Hypothalamus (tissue), 51 donors: ENCODE measurements at regions not wholly inside any gene's neighbourhood (a gene's known extent, or its start where the extent isn't known, plus 50 kb on each side); places are given as distances from the start of the nearest gene placed in this dataset.
"Not testable (repeated sequence)": the region's sequence is repeated elsewhere in the genome, so short reads cannot be mapped to it uniquely, and the experiment has no call there.

Experiments
- DNase-seq, 51 donors: peaks; one replicate each; lab custom pipeline; 2025; lab: John Stamatoyannopoulos, UW

- DNase-seq = no peak
Observed at GRCh38 chr3:87109465-87109864, 117.6 kb upstream of the CHMP2B start.

GRCh38 chr3:87101861-87102625 is 111.1 kb upstream of the VGLL3 start:
- no peak for DNase-seq

DNA sequence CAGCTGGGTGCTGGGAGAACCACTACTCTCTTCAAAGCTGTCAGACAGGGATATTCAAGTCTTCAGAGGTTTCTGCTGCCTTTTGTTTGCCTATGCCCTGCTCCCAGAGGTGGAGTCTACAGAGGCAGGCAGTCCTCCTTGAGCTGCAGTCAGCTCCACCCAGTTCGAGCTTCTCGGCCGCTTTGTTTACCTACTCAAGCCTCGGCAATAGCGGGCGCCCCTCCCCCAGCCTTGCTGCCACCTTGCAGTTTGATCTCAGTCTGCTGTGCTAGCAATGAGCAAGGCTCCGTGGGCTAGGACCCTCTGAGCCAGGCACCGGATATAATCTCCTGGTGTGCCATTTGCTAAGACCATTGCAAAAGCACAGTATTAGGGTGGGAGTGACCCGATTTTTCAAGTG is 106.8 kb upstream of the VGLL3 start:
- not testable (repeated sequence) for DNase-seq

DNA sequence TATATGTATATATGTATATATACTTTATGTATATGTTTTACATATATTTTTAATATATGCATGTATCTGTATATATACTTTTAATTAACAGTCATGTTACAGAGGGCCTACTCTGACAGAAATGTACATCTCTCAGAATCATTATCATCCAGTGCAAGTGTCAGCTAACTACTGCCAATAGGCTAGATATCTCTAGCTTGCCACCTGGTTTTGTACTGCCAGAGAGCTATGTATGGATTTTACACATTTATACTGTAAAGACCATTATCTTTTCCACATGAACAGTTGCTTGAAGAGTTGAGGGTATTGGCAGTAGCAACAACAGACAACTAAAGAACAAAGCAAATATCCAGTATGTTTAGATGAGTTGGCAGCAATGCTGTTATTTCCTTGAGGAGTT is 99.7 kb upstream of the VGLL3 start:
- DNase-seq = no peak

GRCh38 chr3:87088993-87089841 is 98.3 kb upstream of the VGLL3 start:
- peak in 50 of 51 donors; percentile 38 to 93 (median 64) for DNase-seq

DNA sequence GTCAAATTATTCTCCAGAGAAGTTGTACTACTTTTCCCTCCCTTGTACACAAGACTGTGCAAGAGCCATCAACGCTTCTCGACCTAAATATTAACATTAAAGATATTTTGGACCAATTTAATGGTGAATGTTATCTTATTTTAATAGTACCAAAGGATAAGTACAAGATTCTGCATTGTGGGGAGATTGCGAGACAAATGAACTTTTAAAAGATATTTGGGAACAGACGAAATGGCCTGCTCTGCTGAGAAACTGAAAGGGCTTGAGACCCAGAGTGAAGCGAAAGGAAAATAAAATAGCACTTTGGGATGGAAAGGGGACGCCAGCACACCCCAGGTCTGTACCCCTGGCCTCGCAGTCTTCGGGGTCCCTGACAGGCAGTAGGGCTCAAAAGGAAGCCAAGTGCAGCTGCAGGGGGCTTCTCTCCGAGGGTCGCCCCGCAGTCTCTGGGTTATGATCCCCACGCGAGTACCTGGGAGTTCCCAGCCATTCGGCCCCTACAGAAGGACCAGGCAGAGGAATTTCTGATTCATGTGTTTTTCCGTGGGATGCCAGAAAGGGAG is 97.6 kb upstream of the VGLL3 start:
- peak in 8 of 51 donors; percentile 16 to 55 (median 46) for DNase-seq

GRCh38 chr3:87084868-87085267 is 93.9 kb upstream of the VGLL3 start:
- DNase-seq = no peak

GRCh38 chr3:87082796-87083440 is 92.0 kb upstream of the VGLL3 start:
- peak in 11 of 51 donors; percentile 0 to 66 (median 8) for DNase-seq

DNA sequence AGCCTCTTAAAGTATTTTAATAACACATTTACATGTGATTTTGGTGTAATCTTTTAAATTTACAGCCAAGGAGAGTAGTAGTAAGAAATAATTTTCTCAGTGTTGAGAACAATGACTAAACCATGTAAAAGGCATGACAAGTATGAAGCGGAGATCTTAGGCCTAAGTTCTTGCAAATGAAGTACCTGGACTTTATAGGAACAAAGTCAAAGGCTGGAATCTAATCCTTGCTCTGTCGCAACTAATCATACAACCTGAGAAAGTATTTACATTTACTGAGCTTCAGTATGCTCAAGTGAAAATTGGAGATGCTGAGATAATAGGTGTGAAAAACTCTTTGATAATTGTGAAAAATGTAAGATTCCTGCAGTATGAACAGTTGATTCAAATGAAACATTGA is 86.4 kb upstream of the VGLL3 start:
- DNase-seq = no peak

DNA sequence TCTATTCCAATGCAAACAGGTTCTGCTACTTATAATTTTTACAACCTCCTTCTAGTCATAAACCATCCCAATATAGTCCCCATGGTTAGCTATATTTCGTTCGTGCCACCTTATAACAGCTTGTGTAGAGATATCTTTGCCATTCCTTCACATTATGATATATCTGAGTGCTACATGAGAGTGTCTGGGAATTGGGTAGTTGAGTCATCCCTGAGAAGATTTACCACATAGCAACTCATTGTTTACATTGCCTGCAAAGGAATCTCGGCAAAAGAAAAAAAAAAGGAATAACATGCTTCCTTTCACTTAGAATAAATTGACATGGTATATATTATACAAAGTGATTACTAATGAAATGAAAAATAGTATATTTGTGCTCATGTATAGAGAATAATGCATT is 86.0 kb upstream of the VGLL3 start:
- DNase-seq = no peak

GRCh38 chr3:87073496-87074145 is 82.7 kb upstream of the VGLL3 start:
- no peak for DNase-seq

DNA sequence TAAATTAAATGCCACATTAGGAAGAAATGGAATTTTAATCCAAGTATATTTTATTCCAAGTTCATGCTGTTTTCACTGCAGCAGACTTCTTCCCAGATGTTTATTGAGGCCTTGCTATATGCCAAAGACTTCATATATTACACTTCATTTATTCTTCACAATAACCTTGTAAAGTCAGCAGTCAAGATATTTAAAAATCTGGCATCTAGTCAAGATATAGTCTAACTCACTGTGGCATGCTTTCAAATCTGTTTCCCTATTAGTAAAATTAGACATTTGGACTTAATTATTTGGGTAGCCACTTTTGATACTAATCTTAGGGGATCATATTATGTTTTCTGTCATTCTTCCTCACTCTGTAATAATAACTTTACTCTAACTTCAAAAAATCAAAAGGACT is 81.5 kb upstream of the VGLL3 start:
- no peak for DNase-seq

DNA sequence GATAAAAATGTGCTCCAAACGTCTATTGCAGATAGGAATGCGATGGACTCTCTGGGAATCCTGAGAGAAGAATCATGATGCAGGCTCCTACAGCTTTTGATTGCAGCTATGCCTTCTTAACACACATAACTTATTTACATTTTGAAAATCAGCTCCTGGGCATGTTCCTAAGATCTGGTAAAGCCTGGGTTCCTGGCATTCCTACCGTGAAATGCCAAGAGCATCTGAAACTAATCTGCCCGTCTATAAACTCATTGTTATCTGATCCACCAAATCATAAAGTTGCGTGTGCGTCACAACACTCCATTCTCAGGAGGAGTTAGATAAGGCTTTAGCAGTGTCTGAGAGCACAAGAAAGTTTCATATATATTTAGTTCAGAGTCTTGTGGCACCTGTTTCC is 79.0 kb upstream of the VGLL3 start:
- DNase-seq = no peak

DNA sequence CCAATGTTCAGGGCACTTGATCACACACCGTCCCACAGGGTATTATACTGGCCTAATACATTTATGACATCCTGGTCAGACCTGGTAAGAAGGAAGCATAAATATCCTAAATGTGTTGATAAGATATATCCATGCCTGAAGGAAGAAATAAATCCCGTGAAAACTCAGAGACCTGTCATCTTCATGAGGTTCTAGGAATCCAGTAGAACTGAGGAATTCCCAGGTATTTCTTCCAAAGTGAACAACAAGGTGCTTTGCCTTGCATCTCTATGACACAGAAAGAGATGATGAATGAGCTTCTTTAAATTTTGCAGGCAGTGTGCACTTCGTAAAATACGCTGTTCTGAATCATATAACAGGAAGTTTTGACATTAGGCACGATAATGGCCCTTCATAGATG is 78.1 kb upstream of the VGLL3 start:
- no peak for DNase-seq

GRCh38 chr3:87062685-87063084 is 71.7 kb upstream of the VGLL3 start:
- no peak for DNase-seq

GRCh38 chr3:87057474-87057873 is 66.5 kb upstream of the VGLL3 start:
- no peak for DNase-seq

DNA sequence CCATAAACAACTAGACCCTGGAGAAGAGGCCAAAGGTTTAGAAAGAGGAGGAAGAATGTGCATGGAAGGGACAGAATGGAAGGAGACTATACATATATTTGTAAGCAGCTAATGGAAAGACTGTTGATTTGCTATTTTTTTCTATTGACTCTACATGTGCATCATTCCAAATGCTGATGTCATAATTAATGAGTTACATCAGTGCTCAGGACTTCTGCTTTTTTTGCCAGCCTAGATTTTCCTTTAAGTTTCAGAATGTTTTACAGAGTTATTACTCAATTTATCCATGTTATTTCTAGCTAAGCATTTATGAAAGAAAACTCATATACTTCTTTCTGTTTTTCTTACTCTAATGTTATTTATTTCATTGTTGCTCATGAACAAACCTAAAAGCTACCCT is 62.6 kb upstream of the VGLL3 start:
- DNase-seq = no peak

- no peak for DNase-seq
Observed at GRCh38 chr3:87052499-87053260, 61.7 kb upstream of the VGLL3 start.

- no peak for DNase-seq
Observed at GRCh38 chr3:87047852-87048251, 56.9 kb upstream of the VGLL3 start.

- DNase-seq = no peak
Observed at GRCh38 chr3:87046241-87046640, 55.3 kb upstream of the VGLL3 start.
